ENCODE measurements at regions not wholly inside any gene's neighbourhood (a gene's known extent, or its start where the extent isn't known, plus 50 kb on each side); places are given as distances from the start of the nearest gene placed in this dataset.

DNA sequence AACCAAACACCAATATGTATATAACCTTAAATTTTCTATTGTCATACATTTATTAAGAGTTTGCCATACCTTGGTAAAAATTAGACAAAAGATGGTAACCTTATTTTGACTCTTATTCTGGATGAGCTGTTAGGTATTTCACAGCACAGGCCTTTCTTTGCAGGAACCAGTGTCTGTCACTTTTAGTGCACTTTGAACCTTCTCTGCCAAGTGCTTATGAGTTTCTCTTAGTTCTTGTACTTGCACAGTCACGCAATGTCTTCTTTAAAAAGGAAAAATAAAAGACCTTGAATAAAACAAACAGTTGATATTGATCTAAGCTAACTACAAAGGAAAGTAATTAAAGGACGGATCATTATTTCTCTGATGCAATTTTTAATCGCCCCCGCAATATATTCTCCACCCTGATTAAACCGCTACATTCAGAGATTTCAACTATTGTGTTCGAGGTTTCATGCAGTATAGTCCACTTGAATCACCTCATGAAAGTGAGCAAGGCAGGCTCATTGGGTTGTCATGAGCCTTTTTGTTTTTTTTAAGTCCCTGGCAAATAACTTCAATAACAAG, 534.5 kb downstream of the KLF5 start:
- TF ChIP-seq, protein P1, sequence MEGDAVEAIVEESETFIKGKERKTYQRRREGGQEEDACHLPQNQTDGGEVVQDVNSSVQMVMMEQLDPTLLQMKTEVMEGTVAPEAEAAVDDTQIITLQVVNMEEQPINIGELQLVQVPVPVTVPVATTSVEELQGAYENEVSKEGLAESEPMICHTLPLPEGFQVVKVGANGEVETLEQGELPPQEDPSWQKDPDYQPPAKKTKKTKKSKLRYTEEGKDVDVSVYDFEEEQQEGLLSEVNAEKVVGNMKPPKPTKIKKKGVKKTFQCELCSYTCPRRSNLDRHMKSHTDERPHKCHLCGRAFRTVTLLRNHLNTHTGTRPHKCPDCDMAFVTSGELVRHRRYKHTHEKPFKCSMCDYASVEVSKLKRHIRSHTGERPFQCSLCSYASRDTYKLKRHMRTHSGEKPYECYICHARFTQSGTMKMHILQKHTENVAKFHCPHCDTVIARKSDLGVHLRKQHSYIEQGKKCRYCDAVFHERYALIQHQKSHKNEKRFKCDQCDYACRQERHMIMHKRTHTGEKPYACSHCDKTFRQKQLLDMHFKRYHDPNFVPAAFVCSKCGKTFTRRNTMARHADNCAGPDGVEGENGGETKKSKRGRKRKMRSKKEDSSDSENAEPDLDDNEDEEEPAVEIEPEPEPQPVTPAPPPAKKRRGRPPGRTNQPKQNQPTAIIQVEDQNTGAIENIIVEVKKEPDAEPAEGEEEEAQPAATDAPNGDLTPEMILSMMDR (IDR thresholded peaks at IDR 0.05) = no peak

DNA sequence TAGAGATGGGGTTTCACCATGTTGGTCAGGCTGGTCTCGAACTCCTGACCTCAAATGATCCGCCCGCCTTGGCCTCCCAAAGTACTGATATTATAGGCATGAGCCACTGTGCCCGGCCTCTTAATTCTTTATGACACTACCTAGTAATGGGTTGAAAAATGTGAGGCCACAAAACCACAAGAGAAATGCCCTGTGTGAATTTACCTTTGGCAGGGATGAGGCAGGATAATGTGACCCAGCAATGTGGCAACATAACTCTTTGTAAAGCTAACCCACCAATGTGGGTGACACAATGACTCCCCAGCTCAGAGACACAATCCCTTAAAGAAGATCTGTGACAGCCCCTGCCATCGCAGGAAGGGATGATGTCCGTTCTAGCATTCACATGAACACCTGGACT, 533.1 kb downstream of the KLF5 start:
- TF ChIP-seq, protein P1 (IDR thresholded peaks at IDR 0.05) = no peak

DNA sequence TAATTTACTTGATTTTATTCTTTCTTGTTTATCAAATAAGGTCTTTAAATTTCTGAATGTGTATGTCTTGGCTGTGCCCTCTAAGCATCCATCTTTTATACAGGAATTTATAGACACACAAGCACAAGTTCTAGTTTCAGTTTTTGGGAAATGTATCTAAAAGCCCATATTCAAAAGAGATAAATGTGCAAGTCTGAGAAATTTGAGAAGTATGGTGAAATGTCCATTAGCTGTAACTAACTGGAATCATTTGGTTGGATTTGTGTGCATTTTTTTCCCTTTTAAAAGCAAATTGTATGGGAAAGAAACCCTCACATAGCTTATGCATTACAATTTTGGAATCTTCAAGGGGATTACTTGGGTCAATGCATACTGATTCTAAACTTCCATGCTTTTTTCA, 532.0 kb downstream of the KLF5 start:
- TF ChIP-seq, protein P1 (IDR thresholded peaks at IDR 0.05) = no peak

DNA sequence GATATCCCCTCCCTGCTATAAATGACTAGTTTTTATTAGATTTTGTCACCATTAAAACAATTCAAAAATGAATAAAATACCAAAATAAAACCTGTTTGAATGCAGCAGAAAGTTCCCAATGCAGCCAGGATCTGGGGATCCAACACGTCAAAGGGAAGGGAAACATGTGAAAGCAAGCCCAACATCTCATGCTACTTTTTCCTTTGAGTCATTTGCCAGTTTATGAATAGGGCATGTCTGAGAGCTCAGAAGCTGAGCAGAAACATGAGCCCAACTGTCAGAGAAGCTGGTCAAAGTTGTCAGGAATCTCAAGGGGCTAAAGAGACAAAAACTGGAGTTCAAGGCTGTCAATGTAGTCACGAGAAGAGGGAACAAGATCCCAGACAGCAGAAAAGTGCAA, 526.4 kb downstream of the KLF5 start:
- TF ChIP-seq, protein P1 (IDR thresholded peaks at IDR 0.05) = no peak

DNA sequence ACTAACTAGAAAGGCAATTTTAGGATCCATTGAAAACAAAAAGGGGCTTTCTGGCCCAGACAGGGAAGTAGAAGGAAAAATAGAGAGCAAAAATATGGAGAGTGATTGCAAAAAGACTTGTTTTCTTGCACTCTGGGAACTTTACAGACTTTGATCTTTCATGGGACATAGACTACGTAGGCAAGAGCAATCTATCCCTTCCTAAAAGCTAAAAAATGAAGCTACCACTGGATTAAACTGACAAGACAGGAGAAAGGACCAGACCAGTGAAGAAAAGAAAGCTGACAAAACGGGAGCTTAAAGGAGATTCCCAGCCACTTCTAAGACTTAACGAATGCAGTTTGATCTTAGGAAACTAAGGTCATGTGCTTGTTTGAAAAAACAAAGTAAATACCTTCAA, 524.5 kb downstream of the KLF5 start:
- TF ChIP-seq, protein P1 (IDR thresholded peaks at IDR 0.05) = no peak

DNA sequence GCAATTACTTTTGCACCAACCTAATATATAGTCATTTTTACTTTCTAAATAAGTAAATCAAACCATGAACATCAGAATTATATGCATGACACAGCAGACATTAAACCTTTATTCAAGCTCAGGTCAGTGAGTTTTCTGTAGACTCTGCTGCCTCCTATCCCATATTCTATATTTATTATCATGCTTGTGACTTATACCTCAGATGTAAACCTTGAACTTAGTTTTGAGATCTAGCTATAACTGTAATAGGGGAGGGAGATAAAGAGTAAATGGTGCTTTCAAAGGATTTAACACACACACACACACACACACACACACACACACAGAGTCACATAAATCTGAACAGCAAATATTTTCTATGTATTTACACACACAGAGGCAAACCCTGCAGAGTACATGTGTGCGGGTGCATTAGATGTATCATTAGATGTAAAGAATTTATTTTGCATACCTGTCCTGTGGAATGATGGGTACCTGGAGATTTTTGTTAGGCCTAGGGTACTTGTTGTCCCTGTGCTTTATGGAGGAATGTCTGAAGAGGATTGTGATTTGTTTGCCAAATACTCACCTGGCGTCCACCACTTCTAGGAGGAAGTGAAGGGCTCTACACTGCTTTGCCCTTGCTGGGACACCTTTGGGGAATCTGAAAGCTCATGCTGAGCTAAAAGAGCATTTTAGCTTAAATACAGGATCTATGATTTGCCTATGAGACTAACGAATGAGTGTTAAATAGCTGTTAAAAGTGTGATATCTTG, 521.9 kb downstream of the KLF5 start:
- TF ChIP-seq, protein P1 (IDR thresholded peaks at IDR 0.05) = no peak

DNA sequence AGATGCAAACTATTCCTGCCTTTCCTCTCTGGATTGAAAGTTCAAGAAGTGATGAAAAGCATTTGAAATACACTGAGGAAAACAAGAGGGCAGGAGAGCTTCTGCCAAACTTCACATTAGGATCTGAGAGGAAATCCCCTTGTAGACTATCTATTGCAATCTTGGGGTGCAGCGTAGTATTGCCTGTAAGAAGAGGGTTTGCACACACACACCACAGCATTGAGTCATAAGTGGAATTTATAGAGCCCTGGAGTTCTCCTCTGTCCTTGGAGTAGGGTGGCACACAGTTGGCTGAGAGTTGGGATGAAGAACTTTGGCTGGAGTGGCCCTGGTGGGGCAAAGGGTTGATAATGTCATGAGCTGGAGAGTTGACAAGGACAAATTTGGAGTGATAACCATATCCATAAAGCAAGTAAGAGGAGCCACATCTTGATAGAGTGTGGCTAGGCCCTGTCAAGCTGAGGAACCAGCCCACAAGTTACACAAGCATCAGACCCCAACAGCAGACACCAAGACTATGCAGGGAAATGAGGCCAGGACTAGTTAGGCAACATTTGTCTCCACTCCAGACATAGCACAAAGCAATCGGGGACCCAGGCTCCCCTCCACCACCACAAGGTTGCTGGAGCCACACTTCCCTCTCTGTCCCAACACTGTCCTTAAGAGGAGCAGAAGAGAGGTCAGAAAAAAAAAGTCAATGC, 520.9 kb downstream of the KLF5 start:
- TF ChIP-seq, protein P1 (IDR thresholded peaks at IDR 0.05) = no peak

Data from LNCAP (cell line).